GM12873 (cell line): ENCODE measurements at regions not wholly inside any gene's neighbourhood (a gene's known extent, or its start where the extent isn't known, plus 50 kb on each side); places are given as distances from the start of the nearest gene placed in this dataset.

Experiments
- CTCF ChIP-seq: IDR thresholded peaks from 2 replicates; pipeline ENCODE4 v1.5.1; 2012; ENCODE audit warnings: low read depth, mild to moderate bottlenecking, moderate library complexity, low read length, control low read depth; ENCODE audit not compliant: insufficient read depth; ENCODE audit errors: missing control alignments

- TF ChIP-seq CTCF, result no peak
Measured at GRCh38 chr18:70417847-70418246, 129.0 kb downstream of the SOCS6 start.

GRCh38 chr18:70416496-70416895 lies 127.7 kb downstream of the SOCS6 start:
- TF ChIP-seq CTCF, result no peak

GRCh38 chr18:70415823-70416488 lies 127.1 kb downstream of the SOCS6 start:
- no peak for TF ChIP-seq CTCF

- TF ChIP-seq CTCF, result no peak
Measured at GRCh38 chr18:70414315-70414900, 125.6 kb downstream of the SOCS6 start.

GRCh38 chr18:70413455-70413854 lies 124.6 kb downstream of the SOCS6 start:
- no peak for TF ChIP-seq CTCF

GRCh38 chr18:70411876-70412435 lies 123.1 kb downstream of the SOCS6 start:
- no peak for TF ChIP-seq CTCF

GRCh38 chr18:70411307-70411706 lies 122.5 kb downstream of the SOCS6 start:
- no peak for TF ChIP-seq CTCF
